Mesothelial cell of epicardium (in vitro differentiated cells): ENCODE measurements at regions not wholly inside any gene's neighbourhood (a gene's known extent, or its start where the extent isn't known, plus 50 kb on each side); places are given as distances from the start of the nearest gene placed in this dataset.

Experiments used
- DNase-seq, 2 experiments: peaks; one replicate each; pipeline ENCODE4 v3.0.0; 2021; ENCODE audit warnings: low spot score in 2 of 2; ENCODE audit not compliant: unreplicated experiment in 2 of 2
- H3K27ac Mint-ChIP-seq: 2 replicates; pipeline ENCODE4 v1.8.0; 2021; ENCODE audit warnings: mixed read lengths
- H3K27me3 Mint-ChIP-seq: 2 replicates; pipeline ENCODE4 v1.8.0; 2021; ENCODE audit warnings: low read depth, mixed read lengths
- H3K36me3 Mint-ChIP-seq: 2 replicates; pipeline ENCODE4 v1.8.0; 2021; ENCODE audit warnings: mixed read lengths
- H3K4me1 Mint-ChIP-seq: 2 replicates; pipeline ENCODE4 v1.8.0; 2021; ENCODE audit warnings: mixed read lengths
- H3K4me3 Mint-ChIP-seq: 2 replicates; pipeline ENCODE4 v1.8.0; 2021; ENCODE audit warnings: mild to moderate bottlenecking, moderate library complexity, mixed read lengths
- H3K9me3 Mint-ChIP-seq: 2 replicates; pipeline ENCODE4 v1.8.0; 2021; ENCODE audit warnings: mixed read lengths
- TF ChIP-seq, protein P1 (sequence below): fragments of 200-600 bp; sonication (generic); IDR thresholded peaks from one replicate; pipeline ENCODE4 v1.5.0; 2021; ENCODE audit warnings: antibody characterized with exemption; ENCODE audit not compliant: unreplicated experiment

- Mint-ChIP-seq H3K9me3 (no peaks in the 10 kb centered on the region), H3K27ac (no peak overlapping the region), H3K4me3 (no peak overlapping the region), H3K36me3 (no peaks in the 10 kb centered on the region), H3K4me1 (peaks cover 6% of the 10 kb centered on the region), H3K27me3 (no peaks in the 10 kb centered on the region)
- TF ChIP-seq, protein P1, sequence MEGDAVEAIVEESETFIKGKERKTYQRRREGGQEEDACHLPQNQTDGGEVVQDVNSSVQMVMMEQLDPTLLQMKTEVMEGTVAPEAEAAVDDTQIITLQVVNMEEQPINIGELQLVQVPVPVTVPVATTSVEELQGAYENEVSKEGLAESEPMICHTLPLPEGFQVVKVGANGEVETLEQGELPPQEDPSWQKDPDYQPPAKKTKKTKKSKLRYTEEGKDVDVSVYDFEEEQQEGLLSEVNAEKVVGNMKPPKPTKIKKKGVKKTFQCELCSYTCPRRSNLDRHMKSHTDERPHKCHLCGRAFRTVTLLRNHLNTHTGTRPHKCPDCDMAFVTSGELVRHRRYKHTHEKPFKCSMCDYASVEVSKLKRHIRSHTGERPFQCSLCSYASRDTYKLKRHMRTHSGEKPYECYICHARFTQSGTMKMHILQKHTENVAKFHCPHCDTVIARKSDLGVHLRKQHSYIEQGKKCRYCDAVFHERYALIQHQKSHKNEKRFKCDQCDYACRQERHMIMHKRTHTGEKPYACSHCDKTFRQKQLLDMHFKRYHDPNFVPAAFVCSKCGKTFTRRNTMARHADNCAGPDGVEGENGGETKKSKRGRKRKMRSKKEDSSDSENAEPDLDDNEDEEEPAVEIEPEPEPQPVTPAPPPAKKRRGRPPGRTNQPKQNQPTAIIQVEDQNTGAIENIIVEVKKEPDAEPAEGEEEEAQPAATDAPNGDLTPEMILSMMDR: no peak
- DNase-seq: no peak
These were observed 155.1 kb upstream of the CDH2 start for GRCh38 chr18:28332071-28332470.

- H3K36me3 Mint-ChIP-seq: no peaks in the 10 kb centered on the region
- no peak overlapping the region for H3K27ac Mint-ChIP-seq
- H3K4me1 Mint-ChIP-seq: peaks cover 6% of the 10 kb centered on the region
- TF ChIP-seq, protein P1: no peak
- H3K27me3 Mint-ChIP-seq: no peaks in the 10 kb centered on the region
- no peak for DNase-seq
- no peaks in the 10 kb centered on the region for H3K9me3 Mint-ChIP-seq
- H3K4me3 Mint-ChIP-seq: no peak overlapping the region
These were observed 154.6 kb upstream of the CDH2 start for GRCh38 chr18:28331551-28331950.

DNA sequence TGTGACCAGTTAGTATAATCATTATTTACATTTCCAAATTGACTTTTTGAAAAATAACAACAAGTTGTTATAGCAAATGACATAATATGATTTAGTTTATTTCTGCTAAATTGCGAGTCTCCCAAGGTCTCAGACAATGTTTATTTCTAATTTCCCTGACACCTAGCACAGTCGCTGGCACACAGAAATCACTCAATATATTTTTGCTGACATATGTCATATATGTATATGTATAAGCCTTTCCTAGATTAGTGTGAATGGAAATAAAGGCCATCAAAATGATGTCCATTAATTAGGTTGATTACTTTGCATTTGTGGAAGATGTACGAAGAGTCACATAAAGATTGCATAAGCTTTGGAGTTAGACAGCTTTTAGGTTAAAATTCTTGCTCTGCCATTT is 136.7 kb upstream of the CDH2 start:
- Mint-ChIP-seq H3K4me3 (no peak overlapping the region), H3K27ac (no peak overlapping the region), H3K27me3 (no peaks in the 10 kb centered on the region), H3K4me1 (no peaks in the 10 kb centered on the region), H3K9me3 (peaks cover 22% of the 10 kb centered on the region), H3K36me3 (no peaks in the 10 kb centered on the region)
- no peak for DNase-seq
- TF ChIP-seq, protein P1: no peak

DNA sequence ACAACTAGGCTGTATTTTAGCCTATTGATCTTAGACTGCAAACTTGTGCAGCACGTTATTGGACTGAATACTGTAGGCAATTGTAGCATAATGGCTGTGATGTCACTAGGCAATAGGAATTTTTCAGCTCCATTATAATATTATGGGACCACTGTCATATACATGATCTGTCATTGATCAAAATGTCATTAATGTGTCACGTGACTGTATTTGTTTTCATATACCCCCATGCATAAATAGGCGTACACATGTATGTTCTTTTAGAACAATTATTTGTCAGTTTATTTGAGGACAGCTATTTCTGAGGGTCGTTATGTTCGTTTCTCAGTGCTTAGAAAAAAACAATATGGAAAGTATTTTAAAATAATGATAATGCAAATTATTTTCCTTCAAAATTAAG is 111.9 kb upstream of the CDH2 start:
- no peaks in the 10 kb centered on the region for H3K27me3 Mint-ChIP-seq
- no peak overlapping the region for H3K27ac Mint-ChIP-seq
- H3K4me1 Mint-ChIP-seq: peaks cover 7% of the 10 kb centered on the region
- H3K9me3 Mint-ChIP-seq: peaks cover 7% of the 10 kb centered on the region
- TF ChIP-seq, protein P1: no peak
- H3K36me3 Mint-ChIP-seq: no peaks in the 10 kb centered on the region
- no peak overlapping the region for H3K4me3 Mint-ChIP-seq
- no peak for DNase-seq

DNA sequence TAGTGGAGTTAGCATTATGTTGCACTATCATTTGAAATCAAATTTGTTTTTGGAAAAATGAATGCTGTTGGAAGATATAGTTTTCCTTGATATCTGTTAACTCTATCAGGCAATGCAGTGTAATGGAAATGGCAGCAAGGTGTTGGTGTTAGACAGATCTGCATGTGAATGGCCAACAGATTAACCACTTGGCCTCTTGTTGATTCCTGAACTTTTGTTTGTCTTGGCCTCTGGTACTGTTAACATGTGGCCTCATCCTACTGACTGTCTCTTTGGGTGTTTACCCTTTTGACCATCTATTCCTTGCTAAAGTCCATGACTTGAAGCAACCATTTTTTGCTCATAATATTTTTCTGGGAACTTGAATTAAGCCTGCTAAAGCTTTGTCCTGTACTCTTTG is 110.2 kb upstream of the CDH2 start:
- H3K4me3 Mint-ChIP-seq: no peak overlapping the region
- DNase-seq: no peak

More for the DNA sequence above, 110.2 kb upstream of the CDH2 start:
- peaks cover 7% of the 10 kb centered on the region for H3K4me1 Mint-ChIP-seq
- no peaks in the 10 kb centered on the region for H3K36me3 Mint-ChIP-seq
- peaks cover 7% of the 10 kb centered on the region for H3K9me3 Mint-ChIP-seq
- no peak overlapping the region for H3K27ac Mint-ChIP-seq
- H3K27me3 Mint-ChIP-seq: no peaks in the 10 kb centered on the region
- TF ChIP-seq, protein P1: no peak
